ENCODE measurements at regions not wholly inside any gene's neighbourhood (a gene's known extent, or its start where the extent isn't known, plus 50 kb on each side); places are given as distances from the start of the nearest gene placed in this dataset.

GRCh38 chr9:81078555-81078954 is 610.8 kb downstream of the TLE1 start:
- no peak overlapping the region for H3K4me3 ChIP-seq (ENCODE audit: low read depth, low read length)
- POLR2A ChIA-PET = no interaction called here
- no peak for DNase-seq (ENCODE audit: low read depth, low spot score)
- no peak for TF ChIP-seq CTCF (IDR thresholded peaks at IDR 0.05; ENCODE audit: insufficient read depth, low read length, missing control alignments)
- CTCF ChIA-PET = no interaction called here

GRCh38 chr9:81077572-81077971 is 611.8 kb downstream of the TLE1 start:
- no peak overlapping the region for H3K4me3 ChIP-seq (ENCODE audit: low read depth, low read length)
- no peak for TF ChIP-seq CTCF (IDR thresholded peaks at IDR 0.05; ENCODE audit: insufficient read depth, low read length, missing control alignments)
- no peak for DNase-seq (ENCODE audit: low read depth, low spot score)
- CTCF ChIA-PET = interaction anchor here (0.9 kb wide), 1 partner anchor 32 kb away, joined by 3 read pairs; no protein-coding TSS in a partner anchor
- POLR2A ChIA-PET = interaction anchor here (0.6 kb wide), 1 partner anchor 314 kb away, joined by 3 read pairs; no protein-coding TSS in a partner anchor

- ChIA-PET CTCF (no interaction called here), POLR2A (no interaction called here)
- DNase-seq (ENCODE audit: low read depth, low spot score) = no peak
Measured at GRCh38 chr9:81076131-81076530, 613.2 kb downstream of the TLE1 start.

GRCh38 chr9:81074221-81074620 is 615.1 kb downstream of the TLE1 start:
- POLR2A ChIA-PET = no interaction called here
- no peak for DNase-seq (ENCODE audit: low read depth, low spot score)
- H3K4me3 ChIP-seq (ENCODE audit: low read depth, low read length) = no peak overlapping the region
- no peak for TF ChIP-seq CTCF (IDR thresholded peaks at IDR 0.05; ENCODE audit: insufficient read depth, low read length, missing control alignments)
- CTCF ChIA-PET = no interaction called here

More at GRCh38 chr9:81076131-81076530, 613.2 kb downstream of the TLE1 start:
- no peak overlapping the region for H3K4me3 ChIP-seq (ENCODE audit: low read depth, low read length)
- no peak for TF ChIP-seq CTCF (IDR thresholded peaks at IDR 0.05; ENCODE audit: insufficient read depth, low read length, missing control alignments)

GRCh38 chr9:81073821-81074220 is 615.5 kb downstream of the TLE1 start:
- H3K4me3 ChIP-seq (ENCODE audit: low read depth, low read length) = no peak overlapping the region
- CTCF ChIA-PET = no interaction called here
- POLR2A ChIA-PET = no interaction called here
- no peak for TF ChIP-seq CTCF (IDR thresholded peaks at IDR 0.05; ENCODE audit: insufficient read depth, low read length, missing control alignments)
- no peak for DNase-seq (ENCODE audit: low read depth, low spot score)

GRCh38 chr9:81072758-81073157 is 616.6 kb downstream of the TLE1 start:
- ChIA-PET CTCF (no interaction called here), POLR2A (no interaction called here)
- no peak for DNase-seq (ENCODE audit: low read depth, low spot score)
- TF ChIP-seq CTCF (IDR thresholded peaks at IDR 0.05; ENCODE audit: insufficient read depth, low read length, missing control alignments) = no peak
- H3K4me3 ChIP-seq (ENCODE audit: low read depth, low read length) = no peak overlapping the region
